CD4-positive, alpha-beta T cell treated with Interleukin-1 beta for 1 hour (primary cell): ENCODE measurements at regions not wholly inside any gene's neighbourhood (a gene's known extent, or its start where the extent isn't known, plus 50 kb on each side); places are given as distances from the start of the nearest gene placed in this dataset.
"Not testable (repeated sequence)": the region's sequence is repeated elsewhere in the genome, so short reads cannot be mapped to it uniquely, and the experiment has no call there.

ENCODE experiments used
- DNase-seq, 2 donors: peaks; one replicate each; pipeline ENCODE4 v3.0.0-alpha.2; 2020 to 2022

DNA sequence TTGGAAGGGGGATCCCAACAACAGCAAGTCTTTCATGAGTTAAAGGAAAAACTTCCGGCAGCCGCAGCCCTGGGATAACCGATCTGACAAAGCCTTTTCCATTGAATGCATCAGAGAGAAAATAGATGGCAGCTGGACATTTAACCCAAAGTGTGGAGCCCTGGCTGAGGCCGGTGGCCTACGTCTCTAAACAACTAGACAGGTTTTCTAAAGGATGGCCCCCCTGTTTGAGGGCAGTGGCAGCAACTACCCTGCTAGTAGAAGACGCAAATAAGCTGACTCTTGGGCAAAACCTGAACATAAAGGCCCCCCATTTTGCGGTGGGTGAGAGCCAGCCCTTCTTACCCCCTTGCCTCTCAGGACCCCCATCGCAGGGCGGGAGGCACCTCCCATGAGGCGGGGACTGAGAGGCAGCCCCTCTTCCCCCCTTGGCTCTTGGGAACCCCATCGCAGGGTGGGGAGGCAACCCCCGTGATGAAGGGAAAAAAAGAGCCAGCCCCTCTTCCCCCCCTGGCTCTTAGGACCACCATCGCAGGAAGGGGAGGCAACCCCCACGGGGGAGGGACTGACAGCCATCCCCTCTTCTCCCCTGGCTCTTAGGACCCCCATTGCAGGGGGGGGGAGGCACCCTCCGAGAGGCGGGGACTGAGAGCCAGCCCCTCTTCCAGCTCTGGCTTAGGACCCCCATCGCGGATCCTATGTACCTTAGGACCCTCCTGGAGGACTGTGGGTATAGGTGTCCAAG, 2422.9 kb upstream of the PCDH20 start:
- no peak for DNase-seq

GRCh38 chr13:63837701-63838100, 2422.1 kb upstream of the PCDH20 start:
- DNase-seq: not testable (repeated sequence)

GRCh38 chr13:63829609-63830008, 2414.0 kb upstream of the PCDH20 start:
- DNase-seq: not testable (repeated sequence)

- DNase-seq: not testable (repeated sequence)
Observed at GRCh38 chr13:63821785-63822184, 2406.1 kb upstream of the PCDH20 start.

GRCh38 chr13:63811428-63812004, 2395.9 kb upstream of the PCDH20 start:
- not testable (repeated sequence) for DNase-seq

DNA sequence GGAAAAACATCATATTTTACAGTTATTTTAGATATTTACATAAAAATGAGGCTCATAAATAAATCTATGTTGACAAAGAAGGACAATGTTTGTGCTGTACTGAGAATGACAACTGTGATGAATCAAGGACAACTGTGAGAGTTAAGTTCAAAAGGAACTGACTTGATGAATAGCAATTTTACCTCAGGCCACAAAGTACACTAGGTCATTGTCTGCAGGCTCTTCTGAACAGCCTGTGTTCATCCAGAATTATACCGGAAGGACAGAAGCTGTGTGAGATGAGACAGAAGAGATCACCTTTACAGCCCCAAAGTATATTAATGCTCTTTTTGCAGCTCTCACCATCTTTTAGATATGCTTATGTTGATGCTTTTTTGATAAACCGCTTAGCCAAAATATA, 2375.5 kb upstream of the PCDH20 start:
- not testable (repeated sequence) for DNase-seq

- no peak for DNase-seq
Observed at GRCh38 chr13:63774133-63774532, 2358.5 kb upstream of the PCDH20 start.

DNA sequence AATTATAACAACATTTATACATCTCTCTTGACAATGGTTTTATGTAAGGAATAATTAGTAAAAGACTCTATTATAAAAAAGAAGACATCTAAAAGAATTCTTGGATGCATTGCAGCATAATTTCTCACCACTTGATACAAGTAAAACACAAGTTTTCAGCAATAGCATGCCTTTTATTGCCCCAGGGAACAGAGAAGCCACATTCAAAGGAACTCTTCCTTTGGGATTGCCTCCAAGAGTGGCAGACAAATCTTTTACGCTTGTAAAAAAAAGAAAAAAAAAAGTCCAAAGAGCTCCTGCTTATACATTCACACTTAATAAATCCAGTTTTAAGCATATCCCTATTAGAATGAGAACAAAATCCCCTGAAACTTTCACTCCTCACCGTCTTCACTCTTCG, 2357.8 kb upstream of the PCDH20 start:
- no peak for DNase-seq

GRCh38 chr13:63757683-63758082, 2342.0 kb upstream of the PCDH20 start:
- DNase-seq: not testable (repeated sequence)

DNA sequence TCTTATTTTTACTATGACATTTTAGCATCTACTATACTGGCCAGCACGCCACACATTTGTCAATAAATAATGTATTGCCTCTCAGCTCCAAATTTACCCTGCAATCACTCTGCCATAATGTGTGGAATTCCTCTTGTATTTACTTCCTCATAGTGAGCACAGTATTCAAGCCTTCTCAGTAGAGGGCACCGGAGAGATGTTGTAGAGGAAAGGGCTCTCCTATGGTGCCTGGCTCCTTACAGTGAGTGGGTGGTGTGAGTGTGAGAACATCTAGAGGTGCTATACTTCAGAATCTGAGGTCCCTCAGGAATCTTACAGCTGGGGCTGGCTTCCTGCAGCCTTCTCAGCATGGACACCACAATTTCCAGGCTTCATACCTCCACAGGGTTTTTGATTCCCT, 2334.2 kb upstream of the PCDH20 start:
- DNase-seq: not testable (repeated sequence)

- DNase-seq: not testable (repeated sequence)
Observed at GRCh38 chr13:63741814-63742101, 2326.1 kb upstream of the PCDH20 start.

- DNase-seq: no peak
Observed at GRCh38 chr13:63741029-63741813, 2325.6 kb upstream of the PCDH20 start.

GRCh38 chr13:63739112-63739735, 2323.6 kb upstream of the PCDH20 start:
- DNase-seq: not testable (repeated sequence)

GRCh38 chr13:63737418-63737817, 2321.8 kb upstream of the PCDH20 start:
- DNase-seq: no peak

DNA sequence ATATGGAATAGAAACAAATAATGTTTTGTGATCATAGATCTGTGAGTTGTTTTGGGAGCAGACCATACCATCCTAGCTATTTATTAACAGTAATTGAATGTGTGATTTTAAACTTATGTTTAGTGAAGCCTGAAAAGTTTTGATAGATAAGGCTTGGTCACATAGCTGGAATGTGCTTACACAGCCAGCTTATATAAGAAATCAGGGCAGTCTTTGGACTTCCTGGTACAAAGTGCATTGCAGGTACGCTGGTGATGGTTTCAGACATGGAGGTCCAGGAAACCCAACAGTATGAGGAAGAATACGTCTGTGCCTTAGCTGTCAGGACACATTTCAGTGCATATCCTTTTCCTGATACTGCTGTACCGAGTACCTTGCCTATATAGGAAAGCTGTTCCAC, 2316.2 kb upstream of the PCDH20 start:
- no peak for DNase-seq

DNA sequence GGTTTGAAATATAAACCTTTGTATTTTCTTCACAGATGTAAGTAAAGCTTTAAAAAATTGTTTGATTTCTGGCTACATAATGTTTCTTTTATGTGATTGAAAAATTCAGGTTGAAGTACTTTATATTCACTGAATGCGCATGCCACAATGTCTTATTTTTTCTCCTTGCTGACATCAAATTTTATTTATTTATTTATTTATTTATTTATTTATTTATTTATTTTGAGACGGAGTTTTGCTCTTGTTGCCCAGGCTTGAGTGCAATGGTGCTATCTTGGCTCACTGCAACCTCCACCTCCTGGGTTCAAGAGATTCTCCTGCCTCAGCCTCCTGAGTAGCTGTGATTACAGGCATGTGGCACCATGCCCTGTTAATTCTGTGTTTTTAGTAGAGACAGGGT, 2296.5 kb upstream of the PCDH20 start:
- DNase-seq: not testable (repeated sequence)

GRCh38 chr13:63706751-63707150, 2291.1 kb upstream of the PCDH20 start:
- DNase-seq: no peak

GRCh38 chr13:63704521-63704920, 2288.9 kb upstream of the PCDH20 start:
- DNase-seq: no peak

DNA sequence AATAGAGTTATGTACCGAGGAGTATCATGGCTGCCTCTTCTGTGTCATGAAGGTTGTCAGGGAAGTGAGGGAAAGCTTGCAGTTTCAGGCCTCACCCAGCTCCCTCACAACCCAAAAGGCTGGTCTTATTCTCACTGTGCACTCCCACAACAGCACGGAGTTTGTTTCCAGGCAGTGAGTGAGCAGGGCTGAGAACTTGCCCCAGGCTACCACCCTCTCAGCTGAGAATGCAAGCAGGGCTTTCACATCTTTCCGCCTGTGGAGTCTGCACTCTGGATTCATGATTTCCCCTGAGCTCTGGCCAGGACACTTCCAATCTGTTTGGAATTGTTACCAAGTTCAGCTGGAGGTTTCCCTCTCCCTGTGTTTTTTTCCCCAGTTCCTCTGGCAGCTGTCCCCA, 2284.7 kb upstream of the PCDH20 start:
- DNase-seq: no peak

- no peak for DNase-seq
Observed at GRCh38 chr13:63699948-63700347, 2284.3 kb upstream of the PCDH20 start.

DNA sequence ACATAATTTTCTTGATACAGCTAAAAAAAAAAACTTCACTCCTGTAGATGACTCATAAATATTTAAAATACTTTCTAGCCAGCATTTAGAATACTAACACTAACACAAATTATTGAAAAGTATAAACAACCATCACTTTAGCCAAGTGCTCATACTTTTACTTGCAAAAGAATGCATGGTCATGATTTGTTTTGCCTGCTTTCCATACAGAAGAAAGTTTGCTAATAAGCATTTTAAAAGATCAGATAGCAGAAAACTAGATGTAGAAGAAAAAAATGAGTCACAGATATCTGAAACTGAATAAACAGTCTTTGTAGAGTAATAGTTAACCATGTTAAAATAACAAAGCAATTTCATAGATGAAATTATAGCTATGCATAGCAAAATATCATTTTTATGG, 2280.4 kb upstream of the PCDH20 start:
- no peak for DNase-seq

GRCh38 chr13:63693696-63694095, 2278.0 kb upstream of the PCDH20 start:
- DNase-seq: no peak

GRCh38 chr13:63691474-63691873, 2275.8 kb upstream of the PCDH20 start:
- no peak for DNase-seq

GRCh38 chr13:63690672-63691071, 2275.0 kb upstream of the PCDH20 start:
- no peak for DNase-seq
